K562 (cell line): ENCODE measurements at regions not wholly inside any gene's neighbourhood (a gene's known extent, or its start where the extent isn't known, plus 50 kb on each side); places are given as distances from the start of the nearest gene placed in this dataset.
A peak's percentile ranks its signal among the peaks of the same experiment; 100 is the strongest.

Source experiments
- ATAC-seq: fragments of 200-7000 bp; cut with Tn5 transposase; 3 replicates; pipeline ENCODE4 v1.9.1; 2020; ENCODE audit warnings: moderate library complexity
- BruUV-seq: library from RNA; stranded (reverse); fragments of 400-500 nt; replicated peaks from 2 replicates; lab custom pipeline; 2021; lab: Mats Ljungman, UMichigan
- CTCF ChIA-PET: fragments of 300-600 bp; formaldehyde crosslinking; extraction: SDS; loops from one replicate; lab custom pipeline; 2021; ENCODE audit warnings: low intra/inter-chr PET ratio; lab: Yijun Ruan, JAX
- POLR2A ChIA-PET: fragments of 300-600, 350-650 bp; sonication (Branson Sonifier 250); formaldehyde crosslinking; extraction: SDS; loops from one replicate; lab custom pipeline; 2021; ENCODE audit warnings: antibody characterized with exemption, inconsistent platforms; lab: Yijun Ruan, JAX
- DNase-seq, 4 experiments: peaks; one replicate each; pipeline versions ENCODE4 v3.0.0 to v3.0.0-alpha.2; 2011 to 2018; ENCODE audit warnings: low spot score in 3 of 4, mixed read lengths in 3 of 4; ENCODE audit errors: extremely low read depth in 1 of 4
- FAIRE-seq: peaks from 2 replicates; lab custom pipeline; 2011; peaks lifted over from hg19 to GRCh38; lab: Jason Lieb, UNC
- H2AFZ ChIP-seq: 2 replicates; pipeline ENCODE4 v1.6.0; 2011; ENCODE audit warnings: low read depth, low read length, control low read depth, inconsistent platforms
- H3K27ac ChIP-seq: fragments of 200-600 bp; 3 replicates; pipeline ENCODE4 v1.8.0; 2011; ENCODE audit warnings: low read depth, mild to moderate bottlenecking, control low read depth, inconsistent platforms, low read length, moderate library complexity, mixed read lengths; ENCODE audit errors: extremely low read depth
- H3K27me3 ChIP-seq, 2 experiments: fragments of 300-600 bp in 1 of 2; 2 replicates in 1 of 2; 3 replicates in 1 of 2; pipeline versions ENCODE4 v1.6.0 to v1.8.0; 2011; ENCODE audit warnings: inconsistent platforms in 2 of 2, low read length in 2 of 2, mild to moderate bottlenecking in 1 of 2, mixed read lengths in 1 of 2, moderate library complexity in 1 of 2; ENCODE audit not compliant: control insufficient read depth in 2 of 2, insufficient read depth in 2 of 2
- H3K36me3 ChIP-seq: fragments of 300-600 bp; 3 replicates; pipeline ENCODE4 v1.8.0; 2011; ENCODE audit warnings: mild to moderate bottlenecking, low read length, inconsistent platforms; ENCODE audit not compliant: control insufficient read depth, insufficient read depth
- H3K4me1 ChIP-seq, 2 experiments: fragments of 200-600 bp in 1 of 2; replicated peaks in 1 of 2; 2 replicates in 1 of 2; 3 replicates in 1 of 2; pipeline versions ENCODE4 v1.5.1 to v1.8.0; 2011; ENCODE audit warnings: inconsistent platforms in 2 of 2, low read length in 2 of 2, mild to moderate bottlenecking in 1 of 2, mixed read lengths in 1 of 2, moderate library complexity in 1 of 2; ENCODE audit not compliant: control insufficient read depth in 2 of 2, insufficient read depth in 2 of 2
- H3K4me2 ChIP-seq: 2 replicates; pipeline ENCODE4 v1.6.1; 2011; ENCODE audit warnings: low read length, control low read depth, inconsistent platforms, mixed read lengths; ENCODE audit not compliant: insufficient read depth
- H3K4me3 ChIP-seq: fragments of 200-600 bp; sonication (generic), shearing (Covaris generic); 2 replicates; pipeline ENCODE4 v1.5.1; 2016; ENCODE audit warnings: control low read depth, inconsistent platforms
- H3K79me2 ChIP-seq: fragments of 200-600 bp; 3 replicates; pipeline ENCODE4 v1.8.0; 2011; ENCODE audit warnings: low read length, inconsistent platforms; ENCODE audit not compliant: control insufficient read depth, insufficient read depth
- H3K9ac ChIP-seq, 2 experiments: 2 replicates each; pipeline versions ENCODE4 v1.6.0 to v1.6.1; 2011; ENCODE audit warnings: low read depth in 2 of 2, low read length in 2 of 2, control low read depth in 1 of 2, inconsistent platforms in 1 of 2, mild to moderate bottlenecking in 1 of 2, mixed read lengths in 1 of 2; ENCODE audit not compliant: insufficient read depth in 1 of 2
- H3K9me1 ChIP-seq: one replicate; pipeline ENCODE4 v1.6.0; 2011; ENCODE audit warnings: inconsistent platforms, mild to moderate bottlenecking, low read length, moderate library complexity; ENCODE audit not compliant: control insufficient read depth, insufficient read depth
- H3K9me3 ChIP-seq: replicated peaks from 2 replicates; pipeline ENCODE4 v1.5.1; 2011; ENCODE audit warnings: low read depth, low read length, inconsistent platforms; ENCODE audit not compliant: control insufficient read depth, insufficient read depth
- H4K20me1 ChIP-seq: replicated peaks from 2 replicates; pipeline ENCODE4 v1.6.1; 2011; ENCODE audit warnings: low read length, inconsistent platforms, mixed read lengths; ENCODE audit not compliant: control insufficient read depth, insufficient read depth
- CBFA2T3 ChIP-seq: fragments of 450-650 bp; IDR thresholded peaks from 2 replicates; pipeline ENCODE4 v1.6.1; 2017
- GABPB1 ChIP-seq: sonication (generic); formaldehyde crosslinking; IDR thresholded peaks from 2 replicates; pipeline ENCODE4 v1.8.0; 2022; ENCODE audit warnings: mild to moderate bottlenecking, missing genetic modification reagents
- HDAC2 ChIP-seq: fragments of 450-650 bp; IDR thresholded peaks from 2 replicates; pipeline ENCODE4 v1.6.1; 2016; ENCODE audit warnings: mild to moderate bottlenecking
- HMGXB4 ChIP-seq: sonication (generic); formaldehyde crosslinking; IDR thresholded peaks from 2 replicates; pipeline ENCODE4 v1.8.1; 2023; ENCODE audit warnings: mild to moderate bottlenecking, missing genetic modification reagents
- KLF10 ChIP-seq: fragments of 250-450 bp; sonication (Bioruptor Pico); IDR thresholded peaks from 2 replicates; pipeline ENCODE4 v1.6.1; 2021; ENCODE audit warnings: matching md5 sums
- MAFG ChIP-seq: fragments of 450-650 bp; conservative IDR thresholded peaks from 2 replicates; pipeline ENCODE4 v1.6.1; 2016; ENCODE audit warnings: missing genetic modification characterization, missing compliant biosample characterization
- ZNF143 ChIP-seq: sonication (generic); formaldehyde crosslinking; IDR thresholded peaks from 2 replicates; pipeline ENCODE4 v1.9.0; 2022; ENCODE audit warnings: mild to moderate bottlenecking, missing genetic modification reagents
- WGBS: fragments of 100-300 bp; shearing (Covaris generic); methylation state at CpG from one replicate; pipeline ENCODE4 v1.1.6; 2016; ENCODE audit warnings: low coverage, mixed read lengths; ENCODE audit not compliant: insufficient coverage; ENCODE audit errors: missing lambda C conversion rate; 5-methylcytosine and 5-hydroxymethylcytosine counted together
- in situ Hi-C: fragments of 300-500 bp; cut with MboI; formaldehyde crosslinking; loops from 4 replicates; pipeline ENCODE4 v1.15.0; 2018; ENCODE audit warnings: inconsistent platforms, mixed read lengths
- intact Hi-C: fragments of 100-400 bp; cut with micrococcal nuclease; formaldehyde crosslinking; loops from 2 replicates; pipeline ENCODE4 v1.14.2; 2022

- TF ChIP-seq HDAC2 (no peak), MAFG (tag) (peak; percentile 69), CBFA2T3 (no peak), GABPB1 (no peak)
- TF ChIP-seq, all 486 proteins: peak for 21
These were observed 291.9 kb upstream of the HTR2A start (continued) for GRCh38 chr13:47188802-47189201.

GRCh38 chr13:47186471-47186870, 289.6 kb upstream of the HTR2A start:
- no peak for TF ChIP-seq KLF10 (CRISPR knock-in tag)
- TF ChIP-seq HMGXB4 (CRISPR knock-in tag): no peak
- TF ChIP-seq ZNF143 (CRISPR knock-in tag): no peak
- TF ChIP-seq, all 486 proteins: peak for 0

More at GRCh38 chr13:47186471-47186870, 289.6 kb upstream of the HTR2A start:
- Histone ChIP-seq H3K9me3 (no peaks in the 10 kb centered on the region), H3K4me2 (no peak overlapping the region), H3K4me1 (no peaks in the 10 kb centered on the region; a peak in 1 of 5 replicates), H3K9me1 (no peaks in the 10 kb centered on the region), H3K9ac (no peak overlapping the region), H4K20me1 (no peaks in the 10 kb centered on the region), H3K27me3 (no peaks in the 10 kb centered on the region), H3K36me3 (no peaks in the 10 kb centered on the region), H3K79me2 (no peaks in the 10 kb centered on the region), H2AFZ (no peak overlapping the region), H3K27ac (no peak overlapping the region), H3K4me3 (no peak overlapping the region)
- CTCF ChIA-PET: interaction anchor here (0.7 kb wide), 1 partner anchor 1469 kb away, joined by 4 read pairs; no protein-coding TSS in a partner anchor
- ATAC-seq: no peak
- no peak for FAIRE-seq
- WGBS: 33% methylated on average over 2 of the region's 2 CpGs
- in situ Hi-C loops: no loop called here
- intact Hi-C loops: no loop called here
- BruUV-seq: no TSS peak
- POLR2A ChIA-PET: no interaction called here
- no peak for DNase-seq
